ENCODE measurements at regions not wholly inside any gene's neighbourhood (a gene's known extent, or its start where the extent isn't known, plus 50 kb on each side); places are given as distances from the start of the nearest gene placed in this dataset.

GRCh38 chr9:13911473-13911872 is 402.5 kb downstream of the NFIB start:
- TF ChIP-seq EZH2 (IDR thresholded peaks at IDR 0.05), result no peak
- TF ChIP-seq POLR2AphosphoS5 (IDR thresholded peaks at IDR 0.05; ENCODE audit: borderline replicate concordance, low read depth, low read length), result no peak

Measured in SK-N-MC (cell line).